Left lung (tissue), 4 donors: ENCODE measurements at regions not wholly inside any gene's neighbourhood (a gene's known extent, or its start where the extent isn't known, plus 50 kb on each side); places are given as distances from the start of the nearest gene placed in this dataset.
"Not testable (repeated sequence)": the region's sequence is repeated elsewhere in the genome, so short reads cannot be mapped to it uniquely, and the experiment has no call there.

Source experiments
- ATAC-seq: fragments of 200-7000 bp; cut with Tn5 transposase; one replicate; pipeline ENCODE4 v1.9.1; 2020; ENCODE audit warnings: moderate library complexity
- DNase-seq, 4 donors: peaks; one replicate each; pipeline ENCODE4 v3.0.0-alpha.2; 2013 to 2020
- H3K27ac ChIP-seq, 2 donors: fragments of 200-600 bp; sonication (generic) in 1 of 2; one replicate each; pipeline versions ENCODE4 v1.5.0 to v1.8.0; 2020 to 2021
- H3K27me3 ChIP-seq, 2 donors: fragments of 200-600 bp; sonication (generic) in 1 of 2; one replicate each; pipeline versions ENCODE4 v1.5.0 to v1.8.0; 2020 to 2021
- H3K36me3 ChIP-seq, 2 donors: fragments of 200-600 bp; sonication (generic) in 1 of 2; one replicate each; pipeline versions ENCODE4 v1.5.0 to v1.8.0; 2020 to 2021
- H3K4me1 ChIP-seq, 2 donors: fragments of 200-600 bp; one replicate each; pipeline ENCODE4 v1.8.0; 2021
- H3K4me3 ChIP-seq, 2 donors: fragments of 200-600 bp; sonication (generic) in 1 of 2; one replicate each; pipeline versions ENCODE4 v1.5.0 to v1.8.0; 2020 to 2021; ENCODE audit warnings: mild to moderate bottlenecking in 1 of 2
- H3K9me3 ChIP-seq, 2 donors: fragments of 200-600 bp; sonication (generic) in 1 of 2; one replicate each; pipeline versions ENCODE4 v1.5.0 to v1.8.0; 2020 to 2021
- intact Hi-C, 2 donors: fragments of 100-400 bp; cut with DNase I; formaldehyde crosslinking; loops; one replicate each; pipeline versions ENCODE4 v1.11.2 to v1.14.2; 2022
- TF ChIP-seq, protein P1 (sequence below), 2 donors: fragments of 200-600 bp; sonication (generic) in 1 of 2; IDR thresholded peaks; one replicate each; pipeline versions ENCODE4 v1.5.0 to v1.8.0; 2021; ENCODE audit warnings: antibody characterized with exemption in 2 of 2
- donor health status: DM: no; HTN: yes; CAD: no.
- donor health status: DM: no; HTN: no; CAD: no.

DNA sequence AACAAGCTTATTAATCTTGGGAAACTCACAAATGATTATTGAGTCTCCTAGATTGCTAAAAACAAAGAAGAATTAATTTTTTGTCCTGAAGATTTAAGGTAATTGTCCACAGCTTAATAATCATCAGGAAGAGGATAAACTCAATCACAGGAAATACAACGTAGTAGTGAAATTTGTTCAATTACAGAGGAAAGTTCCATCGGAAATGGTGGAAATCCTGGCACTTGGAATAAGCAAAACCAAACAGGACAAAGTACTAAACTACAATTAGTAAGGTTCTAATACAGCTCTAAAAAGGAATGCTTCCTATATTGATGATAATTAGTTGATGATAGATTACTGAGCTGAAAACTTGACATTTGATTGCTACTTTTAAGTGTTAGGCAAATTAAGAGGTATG, 485.4 kb downstream of the USP25 start:
- intact Hi-C loops = no loop called here
- H3K4me1 ChIP-seq = no peaks in the 10 kb centered on the region
- DNase-seq (no peak), ATAC-seq (no peak)
- no peaks in the 10 kb centered on the region for H3K36me3 ChIP-seq
- H3K27me3 ChIP-seq = no peaks in the 10 kb centered on the region
- no peak overlapping the region for H3K27ac ChIP-seq
- H3K9me3 ChIP-seq = no peaks in the 10 kb centered on the region
- TF ChIP-seq, protein P1, sequence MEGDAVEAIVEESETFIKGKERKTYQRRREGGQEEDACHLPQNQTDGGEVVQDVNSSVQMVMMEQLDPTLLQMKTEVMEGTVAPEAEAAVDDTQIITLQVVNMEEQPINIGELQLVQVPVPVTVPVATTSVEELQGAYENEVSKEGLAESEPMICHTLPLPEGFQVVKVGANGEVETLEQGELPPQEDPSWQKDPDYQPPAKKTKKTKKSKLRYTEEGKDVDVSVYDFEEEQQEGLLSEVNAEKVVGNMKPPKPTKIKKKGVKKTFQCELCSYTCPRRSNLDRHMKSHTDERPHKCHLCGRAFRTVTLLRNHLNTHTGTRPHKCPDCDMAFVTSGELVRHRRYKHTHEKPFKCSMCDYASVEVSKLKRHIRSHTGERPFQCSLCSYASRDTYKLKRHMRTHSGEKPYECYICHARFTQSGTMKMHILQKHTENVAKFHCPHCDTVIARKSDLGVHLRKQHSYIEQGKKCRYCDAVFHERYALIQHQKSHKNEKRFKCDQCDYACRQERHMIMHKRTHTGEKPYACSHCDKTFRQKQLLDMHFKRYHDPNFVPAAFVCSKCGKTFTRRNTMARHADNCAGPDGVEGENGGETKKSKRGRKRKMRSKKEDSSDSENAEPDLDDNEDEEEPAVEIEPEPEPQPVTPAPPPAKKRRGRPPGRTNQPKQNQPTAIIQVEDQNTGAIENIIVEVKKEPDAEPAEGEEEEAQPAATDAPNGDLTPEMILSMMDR (IDR thresholded peaks at IDR 0.05) = no peak
- H3K4me3 ChIP-seq = no peak overlapping the region

DNA sequence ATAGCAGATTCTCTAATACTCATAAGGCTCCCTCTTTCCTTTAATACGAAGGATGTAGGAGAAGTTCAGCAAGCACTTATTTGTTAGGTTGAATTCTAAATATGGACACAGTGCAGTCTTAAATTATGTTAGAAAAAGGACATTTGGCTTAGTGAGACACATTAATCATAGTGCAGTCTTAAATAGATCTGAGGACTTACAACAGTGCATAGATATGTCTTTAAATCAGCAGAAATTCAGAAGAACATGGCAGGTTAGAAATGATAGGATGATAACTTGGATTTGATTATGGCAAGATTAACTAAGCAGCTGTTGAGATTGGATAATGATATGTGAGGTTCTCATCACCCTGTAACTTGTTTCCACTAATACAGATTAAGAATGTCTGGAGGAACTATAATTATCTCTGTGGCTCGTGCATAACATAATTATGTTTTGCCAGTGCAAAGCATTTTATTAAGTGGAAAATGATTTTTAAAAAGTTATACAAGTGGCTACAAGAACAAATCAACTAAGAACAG, 485.9 kb downstream of the USP25 start:
- Histone ChIP-seq H3K36me3 (no peaks in the 10 kb centered on the region), H3K27me3 (no peaks in the 10 kb centered on the region), H3K27ac (no peak overlapping the region), H3K4me3 (no peak overlapping the region), H3K9me3 (no peaks in the 10 kb centered on the region), H3K4me1 (no peaks in the 10 kb centered on the region)
- intact Hi-C loops = no loop called here
- DNase-seq (no peak), ATAC-seq (no peak)
- TF ChIP-seq, protein P1 (IDR thresholded peaks at IDR 0.05) = no peak

DNA sequence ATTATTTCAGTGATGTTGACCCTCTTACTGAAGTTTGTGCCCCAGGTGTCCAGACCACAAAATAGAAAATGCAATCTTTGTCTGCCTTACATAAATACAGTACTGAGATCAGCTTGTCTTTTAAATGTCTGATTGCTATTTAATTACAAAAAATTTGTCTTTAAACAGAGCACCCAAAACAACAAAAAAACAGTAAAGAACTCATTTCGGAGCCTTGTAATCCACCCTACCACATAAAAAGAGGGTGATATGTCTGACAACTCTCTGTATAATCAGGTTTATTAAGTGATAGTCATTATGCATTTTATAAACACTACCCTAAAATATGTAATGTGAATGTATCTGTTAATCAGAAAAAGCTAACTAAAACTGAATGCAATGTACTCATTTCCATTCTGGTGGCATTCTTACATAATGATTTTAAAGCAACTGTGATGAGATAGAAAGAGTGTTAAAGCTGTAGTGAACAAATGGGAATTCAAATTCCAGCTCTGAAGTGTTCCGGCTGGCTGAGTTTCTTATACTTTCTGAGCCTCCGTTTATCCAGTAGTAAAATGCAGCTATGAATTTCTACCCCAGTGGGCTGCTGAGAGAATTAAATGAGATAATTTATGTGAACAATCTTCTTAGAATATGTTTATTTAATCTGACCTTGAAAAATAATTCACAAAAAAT, 486.6 kb downstream of the USP25 start:
- TF ChIP-seq, protein P1 (IDR thresholded peaks at IDR 0.05) = no peak
- Histone ChIP-seq H3K36me3 (no peaks in the 10 kb centered on the region), H3K9me3 (no peaks in the 10 kb centered on the region), H3K27me3 (no peaks in the 10 kb centered on the region), H3K27ac (no peak overlapping the region), H3K4me3 (no peak overlapping the region), H3K4me1 (no peaks in the 10 kb centered on the region)
- no peak for ATAC-seq
- DNase-seq = peak in 2 of 4 donors; percentile 48 to 54
- intact Hi-C loops = no loop called here

DNA sequence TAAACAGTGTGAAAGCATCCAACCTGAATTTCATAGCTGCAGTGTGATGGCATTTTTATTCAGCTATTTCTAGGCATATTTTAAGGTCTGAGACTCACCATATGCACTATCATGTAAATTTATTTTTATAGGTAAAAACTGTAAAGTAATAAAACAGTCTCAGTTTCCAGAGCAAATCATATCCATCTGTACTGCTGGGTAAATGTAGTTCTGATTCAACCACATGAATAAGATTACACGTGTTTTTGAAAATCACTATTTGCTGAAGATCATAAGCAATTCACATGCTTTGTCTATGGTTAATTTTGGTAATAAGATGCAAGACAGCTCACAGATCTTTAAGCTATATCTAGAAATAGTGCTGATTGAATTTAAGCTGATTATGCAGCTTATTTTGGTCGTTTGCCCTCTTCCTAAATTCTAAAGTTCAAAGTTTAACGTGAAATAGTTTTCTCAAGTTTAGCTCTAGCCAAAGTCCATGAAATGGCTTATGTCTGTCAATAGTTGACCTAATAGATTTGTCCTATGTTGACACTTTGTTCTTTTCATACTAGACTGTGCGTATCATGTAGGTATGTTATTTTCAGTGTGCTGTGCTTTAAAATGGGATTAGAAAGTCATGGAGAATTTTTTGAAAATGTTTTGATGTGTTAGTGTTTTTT, 489.0 kb downstream of the USP25 start:
- no peak for ATAC-seq
- intact Hi-C loops = no loop called here

DNA sequence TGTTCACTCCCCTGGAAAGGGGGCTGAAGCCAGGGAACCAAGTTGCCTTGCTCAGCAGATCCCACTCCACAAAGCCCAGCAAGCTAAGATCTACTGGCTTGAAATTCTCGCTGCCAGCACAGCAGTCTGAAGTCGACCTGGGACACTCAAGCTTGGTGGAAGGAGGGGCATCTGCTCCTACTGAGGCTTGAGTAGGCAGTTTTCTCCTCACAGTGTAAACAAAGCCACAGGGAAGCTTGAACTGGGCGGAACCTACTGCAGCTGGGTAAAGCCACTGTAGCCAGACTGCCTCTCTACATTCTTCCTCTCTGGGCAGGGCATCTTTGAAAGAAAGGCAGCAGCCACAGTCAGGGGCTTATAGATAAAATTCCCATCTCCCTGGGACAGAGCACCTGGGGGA, 495.0 kb downstream of the USP25 start:
- intact Hi-C loops, H3K27ac ChIP-seq, H3K4me1 ChIP-seq, H3K4me3 ChIP-seq, H3K36me3 ChIP-seq, H3K27me3 ChIP-seq: not testable (repeated sequence)
- DNase-seq (peak in 2 of 4 donors; percentile 9 to 51), ATAC-seq (peak; percentile 98)
- peaks cover 0 to 10% of the 10 kb centered on the region in 2 donors for H3K9me3 ChIP-seq

More for the DNA sequence above, 489.0 kb downstream of the USP25 start:
- H3K4me3 ChIP-seq = no peak overlapping the region
- H3K4me1 ChIP-seq = no peaks in the 10 kb centered on the region
- TF ChIP-seq, protein P1 (IDR thresholded peaks at IDR 0.05) = no peak
- H3K36me3 ChIP-seq = no peaks in the 10 kb centered on the region
- no peak for DNase-seq
- no peak overlapping the region for H3K27ac ChIP-seq
- H3K27me3 ChIP-seq = no peaks in the 10 kb centered on the region
- H3K9me3 ChIP-seq = no peaks in the 10 kb centered on the region
